ENCODE measurements at regions not wholly inside any gene's neighbourhood (a gene's known extent, or its start where the extent isn't known, plus 50 kb on each side); places are given as distances from the start of the nearest gene placed in this dataset.

- TF ChIP-seq REST (IDR thresholded peaks at IDR 0.05) (no peak), EHMT2 (IDR thresholded peaks at IDR 0.05; ENCODE audit: low read depth) (no peak)
Observed at GRCh38 chr4:171186700-171187099, 626.5 kb upstream of the GALNTL6 start (continued).

GRCh38 chr4:171181090-171181489, 632.1 kb upstream of the GALNTL6 start:
- WGBS (ENCODE audit: missing lambda C conversion rate): 88% methylated on average over 1 of the region's 1 CpG
- Histone ChIP-seq H3K4me2 (no peak overlapping the region), H3K4me3 (no peak overlapping the region), H3K4me1 (no peaks in the 10 kb centered on the region), H3K27ac (no peak overlapping the region), H3K9me3 (no peaks in the 10 kb centered on the region; the same call in 2 of the 3 replicates)
- TF ChIP-seq RFX5 (IDR thresholded peaks at IDR 0.05) (no peak), HMGXB4 (CRISPR knock-in tag; IDR thresholded peaks at IDR 0.05; ENCODE audit: borderline replicate concordance) (no peak), HEYL (CRISPR knock-in tag; IDR thresholded peaks at IDR 0.05) (no peak), JUN (IDR thresholded peaks at IDR 0.05) (no peak), ZFP36 (IDR thresholded peaks at IDR 0.05; ENCODE audit: borderline replicate concordance, partially characterized antibody) (no peak), SREBF2 (IDR thresholded peaks at IDR 0.05) (no peak), TFCP2L1 (CRISPR knock-in tag; IDR thresholded peaks at IDR 0.05) (no peak), HOXB13 (CRISPR knock-in tag; IDR thresholded peaks at IDR 0.05; ENCODE audit: low read depth) (no peak), NPAS2 (CRISPR knock-in tag; IDR thresholded peaks at IDR 0.05; ENCODE audit: borderline replicate concordance) (no peak), CBX8 (IDR thresholded peaks at IDR 0.05) (no peak), RNF2 (IDR thresholded peaks at IDR 0.05; ENCODE audit: borderline replicate concordance, low read depth) (no peak), RCOR1 (IDR thresholded peaks at IDR 0.05; ENCODE audit: low read depth, low read length) (no peak), POLR2AphosphoS2 (conservative IDR thresholded peaks at IDR 0.05; ENCODE audit: low read length) (no peak), TP53 (CRISPR knock-in tag; IDR thresholded peaks at IDR 0.05) (no peak)
- POLR2A ChIA-PET: no interaction called here
- CTCF ChIA-PET: interaction anchor here (0.6 kb wide), 1 partner anchor 154 kb away, joined by 3 read pairs; no protein-coding TSS in a partner anchor
- ATAC-seq (no peak), FAIRE-seq (no peak), DNase-seq (ENCODE audit: low read depth in 1 of 2, low spot score in 1 of 2) (no peak)

- FAIRE-seq (no peak), ATAC-seq (no peak), DNase-seq (ENCODE audit: low read depth in 1 of 2, low spot score in 1 of 2) (no peak)
- POLR2A ChIA-PET: no interaction called here
- Histone ChIP-seq H3K4me3 (no peak overlapping the region), H3K27ac (no peak overlapping the region), H3K4me1 (no peaks in the 10 kb centered on the region), H3K4me2 (no peak overlapping the region), H3K9me3 (no peaks in the 10 kb centered on the region)
- TF ChIP-seq FOXS1 (CRISPR knock-in tag; IDR thresholded peaks at IDR 0.05) (no peak), BCL3 (IDR thresholded peaks at IDR 0.05) (no peak), JUNB (IDR thresholded peaks at IDR 0.05) (no peak), CEBPB (IDR thresholded peaks at IDR 0.05) (no peak), FOSL2 (IDR thresholded peaks at IDR 0.05) (no peak), FOSL2 (CRISPR knock-in tag; IDR thresholded peaks at IDR 0.05) (no peak), REST (IDR thresholded peaks at IDR 0.05) (no peak), FOSB (CRISPR knock-in tag; IDR thresholded peaks at IDR 0.05) (no peak), ESRRA (IDR thresholded peaks at IDR 0.05; ENCODE audit: borderline replicate concordance, low read length) (no peak), ELK1 (IDR thresholded peaks at IDR 0.05; ENCODE audit: low read depth, low read length) (no peak)
- CTCF ChIA-PET: no interaction called here
Observed at GRCh38 chr4:171170671-171171070, 642.5 kb upstream of the GALNTL6 start.

Data from A549 (cell line).